Retinal pigment epithelial cell (primary cell): ENCODE measurements at regions not wholly inside any gene's neighbourhood (a gene's known extent, or its start where the extent isn't known, plus 50 kb on each side); places are given as distances from the start of the nearest gene placed in this dataset.
A peak's percentile ranks its signal among the peaks of the same experiment; 100 is the strongest.

Experiments used
- DNase-seq: peaks from one replicate; pipeline ENCODE4 v3.0.0-alpha.2; 2010; ENCODE audit warnings: low read depth
- H3K4me3 ChIP-seq: 2 replicates; pipeline ENCODE4 v1.5.1; 2011; ENCODE audit warnings: mild to moderate bottlenecking, low read length, control low read depth, moderate library complexity
- CTCF ChIP-seq: conservative IDR thresholded peaks from 2 replicates; pipeline ENCODE4 v1.5.1; 2011; ENCODE audit warnings: low read depth, low read length, control low read depth, inconsistent platforms

- TF ChIP-seq CTCF: no peak
- H3K4me3 ChIP-seq: peak overlapping the region; percentile 99
- DNase-seq: no peak
Measured at GRCh38 chr6:27178407-27178730, 69.1 kb upstream of the PRSS16 start.

GRCh38 chr6:27178860-27179259, 68.6 kb upstream of the PRSS16 start:
- DNase-seq: no peak
- no peak for TF ChIP-seq CTCF
- H3K4me3 ChIP-seq: peak overlapping the region; percentile 99

GRCh38 chr6:27183060-27183832, 64.3 kb upstream of the PRSS16 start:
- DNase-seq: no peak
- H3K4me3 ChIP-seq: no peak overlapping the region
- no peak for TF ChIP-seq CTCF

- peak overlapping the region; percentile 78 for H3K4me3 ChIP-seq
- no peak for DNase-seq
- no peak for TF ChIP-seq CTCF
Measured at GRCh38 chr6:27187231-27188060, 60.1 kb upstream of the PRSS16 start.

- no peak for TF ChIP-seq CTCF
- no peak for DNase-seq
Measured at GRCh38 chr6:27188061-27188884, 59.2 kb upstream of the PRSS16 start.

GRCh38 chr6:27188885-27189418, 58.5 kb upstream of the PRSS16 start:
- peak; percentile 54 for DNase-seq
- TF ChIP-seq CTCF: peak; percentile 61
- peak overlapping the region; percentile 78 for H3K4me3 ChIP-seq

More at GRCh38 chr6:27188061-27188884, 59.2 kb upstream of the PRSS16 start:
- peak overlapping the region; percentile 78 for H3K4me3 ChIP-seq
